HCT116 (cell line): ENCODE measurements at regions not wholly inside any gene's neighbourhood (a gene's known extent, or its start where the extent isn't known, plus 50 kb on each side); places are given as distances from the start of the nearest gene placed in this dataset.

ENCODE experiments used
- ATAC-seq: fragments of 200-7000 bp; cut with Tn5 transposase; 2 replicates; pipeline ENCODE4 v1.9.1; 2020; ENCODE audit warnings: mild to moderate bottlenecking, moderate library complexity
- BruUV-seq: library from RNA; stranded (reverse); fragments of 400-500 nt; replicated peaks from 2 replicates; lab custom pipeline; 2021; lab: Mats Ljungman, UMichigan
- CTCF ChIA-PET: fragments of 300-600 bp; sonication (Branson Sonifier 250); formaldehyde crosslinking; loops from one replicate; lab custom pipeline; 2021; ENCODE audit warnings: antibody characterized with exemption; lab: Charles Lee
- POLR2A ChIA-PET: fragments of 300-600, 350-600 bp; sonication (Branson Sonifier 250); formaldehyde crosslinking; loops from one replicate; lab custom pipeline; 2021; ENCODE audit warnings: antibody characterized with exemption; lab: Charles Lee
- RAD21 ChIA-PET, 2 experiments: fragments of 300-600 bp; sonication (Branson Sonifier 250); formaldehyde crosslinking; loops; one replicate each; lab custom pipeline; 2023; ENCODE audit warnings: low total read pairs in 2 of 2; ENCODE audit not compliant: uncharacterized antibody in 2 of 2, unreplicated experiment in 2 of 2, low non-redundant PET in 1 of 2; lab: Charles Lee
- DNase-seq: peaks from one replicate; pipeline ENCODE4 v3.0.0-alpha.2; 2010; ENCODE audit warnings: low read depth, low spot score
- H2AFZ ChIP-seq: fragments of 200-600 bp; shearing (Covaris generic), sonication (generic); 2 replicates; pipeline ENCODE4 v1.6.1; 2017; ENCODE audit warnings: low read depth, mixed run types, mixed read lengths, antibody characterized with exemption, low read length; ENCODE audit not compliant: poor library complexity, severe bottlenecking
- H3K27ac ChIP-seq: 2 replicates; pipeline ENCODE4 v1.5.1; 2012; ENCODE audit warnings: low read depth, low read length
- H3K27me3 ChIP-seq: fragments of 200-600 bp; sonication (generic); 2 replicates; pipeline ENCODE4 v1.6.1; 2016; ENCODE audit warnings: mixed run types, low read length, mixed read lengths; ENCODE audit not compliant: insufficient read depth
- H3K36me3 ChIP-seq, 2 experiments: fragments of 200-500 bp in 1 of 2; fragments of 200-600 bp in 1 of 2; sonication (Bioruptor generic) in 1 of 2; sonication (generic) in 1 of 2; 2 replicates each; pipeline versions ENCODE4 v1.5.1 to v1.6.1; 2014 to 2016; ENCODE audit warnings: low read length in 2 of 2, inconsistent platforms in 1 of 2, mixed read lengths in 1 of 2, mixed run types in 1 of 2; ENCODE audit not compliant: insufficient read depth in 2 of 2, control insufficient read depth in 1 of 2
- H3K4me1 ChIP-seq, 2 experiments: fragments of 200-600 bp in 1 of 2; sonication (generic) in 1 of 2; 2 replicates each; pipeline versions ENCODE4 v1.5.1 to v1.6.1; 2012 to 2017; ENCODE audit warnings: low read length in 2 of 2, inconsistent platforms in 1 of 2, mild to moderate bottlenecking in 1 of 2, mixed read lengths in 1 of 2, mixed run types in 1 of 2, moderate library complexity in 1 of 2; ENCODE audit not compliant: insufficient read depth in 2 of 2, control insufficient read depth in 1 of 2
- H3K4me2 ChIP-seq: fragments of 200-600 bp; sonication (generic); 2 replicates; pipeline ENCODE4 v1.6.1; 2017; ENCODE audit warnings: mixed run types, low read length, mixed read lengths
- H3K4me3 ChIP-seq, 2 experiments: fragments of 200-600 bp in 1 of 2; sonication (generic) in 1 of 2; replicated peaks in 1 of 2; 2 replicates each; pipeline ENCODE4 v1.5.1; 2011 to 2016; ENCODE audit warnings: low read length in 2 of 2, control low read depth in 1 of 2, low read depth in 1 of 2, mild to moderate bottlenecking in 1 of 2, mixed read lengths in 1 of 2, mixed run types in 1 of 2
- H3K79me2 ChIP-seq: fragments of 200-600 bp; sonication (generic); 2 replicates; pipeline ENCODE4 v1.6.1; 2017; ENCODE audit warnings: mild to moderate bottlenecking, mixed run types, low read length, moderate library complexity, mixed read lengths; ENCODE audit not compliant: insufficient read depth
- H3K9ac ChIP-seq: fragments of 200-600 bp; sonication (generic); 2 replicates; pipeline ENCODE4 v1.6.1; 2016; ENCODE audit warnings: low read length, mixed read lengths
- H3K9me2 ChIP-seq: fragments of 200-600 bp; sonication (generic), shearing (Covaris generic); 2 replicates; pipeline ENCODE4 v1.6.1; 2017; ENCODE audit warnings: mixed run types, mild to moderate bottlenecking, moderate library complexity; ENCODE audit not compliant: insufficient read depth
- H3K9me3 ChIP-seq, 2 experiments: fragments of 200-500 bp in 1 of 2; fragments of 200-600 bp in 1 of 2; sonication (Bioruptor generic) in 1 of 2; sonication (generic) in 1 of 2; 2 replicates each; pipeline ENCODE4 v1.6.1; 2014 to 2017; ENCODE audit warnings: low read length in 2 of 2, mixed read lengths in 2 of 2, inconsistent platforms in 1 of 2, low read depth in 1 of 2, mild to moderate bottlenecking in 1 of 2, mixed run types in 1 of 2, moderate library complexity in 1 of 2; ENCODE audit not compliant: control insufficient read depth in 1 of 2, insufficient read depth in 1 of 2
- H4K20me1 ChIP-seq: fragments of 200-600 bp; sonication (generic), shearing (Covaris generic); 2 replicates; pipeline ENCODE4 v1.6.1; 2017; ENCODE audit warnings: mixed run types, mild to moderate bottlenecking, moderate library complexity; ENCODE audit not compliant: insufficient read depth
- CBX3 ChIP-seq: IDR thresholded peaks from 2 replicates; pipeline ENCODE4 v1.6.1; 2012; ENCODE audit warnings: low read depth
- CEBPB ChIP-seq: IDR thresholded peaks from 2 replicates; pipeline ENCODE4 v1.6.1; 2012; ENCODE audit warnings: low read depth
- CTCF ChIP-seq, 3 experiments: fragments of 200-600 bp in 1 of 3; sonication (generic) in 1 of 3; IDR thresholded peaks in 2 of 3; conservative IDR thresholded peaks in 1 of 3; 2 replicates each; pipeline ENCODE4 v1.5.1; 2012 to 2017; ENCODE audit warnings: low read depth in 2 of 3, low read length in 2 of 3, antibody characterized with exemption in 1 of 3, borderline replicate concordance in 1 of 3, control low read depth in 1 of 3, mild to moderate bottlenecking in 1 of 3, mixed read lengths in 1 of 3, mixed run types in 1 of 3, moderate library complexity in 1 of 3; ENCODE audit not compliant: insufficient read depth in 1 of 3
- EGR1 ChIP-seq: IDR thresholded peaks from 2 replicates; pipeline ENCODE4 v1.6.1; 2012; ENCODE audit warnings: low read depth
- ELF1 ChIP-seq: IDR thresholded peaks from 2 replicates; pipeline ENCODE4 v1.6.1; 2012; ENCODE audit warnings: low read depth, borderline replicate concordance
- EZH2 ChIP-seq: fragments of 200-600 bp; sonication (generic); IDR thresholded peaks from 2 replicates; pipeline ENCODE4 v1.6.1; 2017; ENCODE audit warnings: antibody characterized with exemption, mixed run types
- EZH2phosphoT487 ChIP-seq: fragments of 200-600 bp; IDR thresholded peaks from 2 replicates; pipeline ENCODE4 v1.6.1; 2018; ENCODE audit warnings: antibody characterized with exemption, borderline replicate concordance
- FOSL1 ChIP-seq: IDR thresholded peaks from 2 replicates; pipeline ENCODE4 v1.6.1; 2012; ENCODE audit warnings: low read depth
- JUND ChIP-seq: IDR thresholded peaks from 2 replicates; pipeline ENCODE4 v1.6.1; 2012
- POLR2AphosphoS5 ChIP-seq: IDR thresholded peaks from 2 replicates; pipeline ENCODE4 v1.6.1; 2011; ENCODE audit warnings: mild to moderate bottlenecking, low read depth, low read length, moderate library complexity
- RAD21 ChIP-seq: IDR thresholded peaks from 2 replicates; pipeline ENCODE4 v1.6.1; 2012; ENCODE audit warnings: low read depth, mild to moderate bottlenecking
- SP1 ChIP-seq: IDR thresholded peaks from 2 replicates; pipeline ENCODE4 v1.6.1; 2012; ENCODE audit warnings: low read depth
- SRF ChIP-seq: IDR thresholded peaks from 2 replicates; pipeline ENCODE4 v1.6.1; 2012; ENCODE audit warnings: low read depth
- TCF7L2 ChIP-seq: IDR thresholded peaks from 2 replicates; pipeline ENCODE4 v1.7.0; 2011; ENCODE audit warnings: borderline replicate concordance, inconsistent platforms; ENCODE audit not compliant: insufficient read depth, insufficient read length; ENCODE audit errors: extremely low read depth
- YY1 ChIP-seq: IDR thresholded peaks from 2 replicates; pipeline ENCODE4 v1.6.1; 2011; ENCODE audit warnings: low read length, low read depth, moderate library complexity, mild to moderate bottlenecking; ENCODE audit not compliant: insufficient replicate concordance; ENCODE audit errors: extremely low read depth
- ZFX ChIP-seq: fragments of 450-650 bp; IDR thresholded peaks from 2 replicates; pipeline ENCODE4 v1.6.1; 2017
- intact Hi-C: fragments of 100-400 bp; cut with micrococcal nuclease; formaldehyde crosslinking; loops from 2 replicates; pipeline ENCODE4 v1.10.0; 2022
- TF ChIP-seq, protein P1 (sequence below): IDR thresholded peaks from 2 replicates; pipeline ENCODE4 v1.6.1; 2012
- TF ChIP-seq, protein P2 (sequence below): IDR thresholded peaks from 2 replicates; pipeline ENCODE4 v1.6.1; 2012; ENCODE audit warnings: low read depth
- TF ChIP-seq, protein P3 (sequence below): IDR thresholded peaks from 2 replicates; pipeline ENCODE4 v1.6.1; 2012

DNA sequence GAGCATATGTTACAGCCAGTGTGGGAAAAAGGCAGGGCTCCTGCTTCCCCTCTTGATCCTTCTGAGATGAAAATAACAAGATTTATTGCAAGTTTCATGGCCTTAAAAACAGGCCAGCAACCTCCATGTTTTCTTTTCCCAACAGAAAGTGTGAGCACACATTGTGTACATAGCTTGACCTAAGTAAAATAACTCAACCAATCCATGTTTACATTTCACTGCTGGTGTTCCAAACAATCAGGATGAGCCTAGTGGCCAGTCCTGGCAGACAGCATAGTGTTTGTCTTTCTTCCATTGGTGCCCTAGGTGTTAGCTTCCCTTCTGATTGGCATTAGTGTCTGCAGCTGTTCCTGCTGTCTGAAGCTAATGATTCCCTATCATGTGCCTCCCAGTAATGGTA is 847.7 kb downstream of the EPHA3 start:
- Histone ChIP-seq H3K79me2 (no peaks in the 10 kb centered on the region), H3K4me2 (no peak overlapping the region), H3K9me3 (peaks cover 6 to 27% of the 10 kb centered on the region in 2 experiments; a peak in 2 of 4 replicates), H3K27ac (no peak overlapping the region), H3K9ac (no peak overlapping the region), H3K4me3 (no peak overlapping the region), H3K36me3 (no peaks in the 10 kb centered on the region), H3K4me1 (no peaks in the 10 kb centered on the region), H3K9me2 (no peaks in the 10 kb centered on the region), H4K20me1 (no peaks in the 10 kb centered on the region), H2AFZ (no peak overlapping the region), H3K27me3 (no peaks in the 10 kb centered on the region)
- intact Hi-C loops, result no loop called here
- ChIA-PET RAD21 (no interaction called here), CTCF (no interaction called here), POLR2A (no interaction called here)
- no TSS peak for BruUV-seq
- ATAC-seq, result no peak
- DNase-seq, result no peak
- TF ChIP-seq RAD21 (no peak), POLR2AphosphoS5 (no peak), CTCF (IDR thresholded peaks at IDR 0.05 in 2 of 3, conservative IDR thresholded peaks at IDR 0.05 in 1 of 3; ENCODE audit: borderline replicate concordance in 1 of 3, insufficient read depth in 1 of 3, low read depth in 2 of 3, low read length in 2 of 3) (no peak), EZH2phosphoT487 (no peak), TCF7L2 (no peak), CEBPB (no peak), ZFX (no peak), JUND (no peak), SRF (no peak), YY1 (no peak), CBX3 (no peak), SP1 (no peak), EGR1 (no peak), ELF1 (no peak), FOSL1 (no peak), EZH2 (no peak)
- TF ChIP-seq, protein P1, sequence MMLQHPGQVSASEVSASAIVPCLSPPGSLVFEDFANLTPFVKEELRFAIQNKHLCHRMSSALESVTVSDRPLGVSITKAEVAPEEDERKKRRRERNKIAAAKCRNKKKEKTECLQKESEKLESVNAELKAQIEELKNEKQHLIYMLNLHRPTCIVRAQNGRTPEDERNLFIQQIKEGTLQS, result no peak
- TF ChIP-seq, protein P2, sequence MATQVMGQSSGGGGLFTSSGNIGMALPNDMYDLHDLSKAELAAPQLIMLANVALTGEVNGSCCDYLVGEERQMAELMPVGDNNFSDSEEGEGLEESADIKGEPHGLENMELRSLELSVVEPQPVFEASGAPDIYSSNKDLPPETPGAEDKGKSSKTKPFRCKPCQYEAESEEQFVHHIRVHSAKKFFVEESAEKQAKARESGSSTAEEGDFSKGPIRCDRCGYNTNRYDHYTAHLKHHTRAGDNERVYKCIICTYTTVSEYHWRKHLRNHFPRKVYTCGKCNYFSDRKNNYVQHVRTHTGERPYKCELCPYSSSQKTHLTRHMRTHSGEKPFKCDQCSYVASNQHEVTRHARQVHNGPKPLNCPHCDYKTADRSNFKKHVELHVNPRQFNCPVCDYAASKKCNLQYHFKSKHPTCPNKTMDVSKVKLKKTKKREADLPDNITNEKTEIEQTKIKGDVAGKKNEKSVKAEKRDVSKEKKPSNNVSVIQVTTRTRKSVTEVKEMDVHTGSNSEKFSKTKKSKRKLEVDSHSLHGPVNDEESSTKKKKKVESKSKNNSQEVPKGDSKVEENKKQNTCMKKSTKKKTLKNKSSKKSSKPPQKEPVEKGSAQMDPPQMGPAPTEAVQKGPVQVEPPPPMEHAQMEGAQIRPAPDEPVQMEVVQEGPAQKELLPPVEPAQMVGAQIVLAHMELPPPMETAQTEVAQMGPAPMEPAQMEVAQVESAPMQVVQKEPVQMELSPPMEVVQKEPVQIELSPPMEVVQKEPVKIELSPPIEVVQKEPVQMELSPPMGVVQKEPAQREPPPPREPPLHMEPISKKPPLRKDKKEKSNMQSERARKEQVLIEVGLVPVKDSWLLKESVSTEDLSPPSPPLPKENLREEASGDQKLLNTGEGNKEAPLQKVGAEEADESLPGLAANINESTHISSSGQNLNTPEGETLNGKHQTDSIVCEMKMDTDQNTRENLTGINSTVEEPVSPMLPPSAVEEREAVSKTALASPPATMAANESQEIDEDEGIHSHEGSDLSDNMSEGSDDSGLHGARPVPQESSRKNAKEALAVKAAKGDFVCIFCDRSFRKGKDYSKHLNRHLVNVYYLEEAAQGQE, result no peak
- TF ChIP-seq, protein P3, sequence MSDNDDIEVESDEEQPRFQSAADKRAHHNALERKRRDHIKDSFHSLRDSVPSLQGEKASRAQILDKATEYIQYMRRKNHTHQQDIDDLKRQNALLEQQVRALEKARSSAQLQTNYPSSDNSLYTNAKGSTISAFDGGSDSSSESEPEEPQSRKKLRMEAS, result no peak
